Right ventricle myocardium superior (tissue), 1 donor: ENCODE measurements at regions not wholly inside any gene's neighbourhood (a gene's known extent, or its start where the extent isn't known, plus 50 kb on each side); places are given as distances from the start of the nearest gene placed in this dataset.

Source experiments
- ATAC-seq: fragments of 200-7000 bp; cut with Tn5 transposase; one replicate; pipeline ENCODE4 v1.9.1; 2020; ENCODE audit warnings: mild to moderate bottlenecking; ENCODE audit not compliant: poor library complexity
- DNase-seq: peaks from one replicate; pipeline ENCODE4 v3.0.0-alpha.2; 2020
- intact Hi-C: fragments of 100-400 bp; cut with DNase I; formaldehyde crosslinking; loops from one replicate; pipeline ENCODE4 v1.11.2; 2022
- donor health status: DM: no; HTN: yes; CAD: no; lungs with severe emphysema.

DNA sequence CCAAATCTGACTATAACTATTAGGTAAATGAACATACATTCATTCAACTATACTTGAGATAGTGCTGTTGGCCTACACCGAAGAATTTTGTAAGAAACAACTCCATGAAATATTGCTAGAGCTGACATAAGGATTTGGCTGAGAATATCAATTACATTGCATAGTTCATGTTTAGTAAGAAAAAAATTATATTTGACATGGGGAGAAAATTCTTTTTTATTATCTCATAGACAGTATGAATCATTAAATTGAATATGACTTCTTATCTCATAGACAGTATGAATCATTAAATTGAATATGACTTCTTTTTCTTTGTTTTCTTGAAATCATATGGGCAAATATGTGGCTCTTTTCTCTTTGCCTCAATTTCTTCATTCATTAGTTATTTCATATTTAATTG is 212.3 kb upstream of the HSF2 start:
- intact Hi-C loops, result loop anchor here (10.0 kb wide), 2 partner anchors 142 to 342 kb away; no protein-coding TSS in a partner anchor
- ATAC-seq (no peak), DNase-seq (no peak)

DNA sequence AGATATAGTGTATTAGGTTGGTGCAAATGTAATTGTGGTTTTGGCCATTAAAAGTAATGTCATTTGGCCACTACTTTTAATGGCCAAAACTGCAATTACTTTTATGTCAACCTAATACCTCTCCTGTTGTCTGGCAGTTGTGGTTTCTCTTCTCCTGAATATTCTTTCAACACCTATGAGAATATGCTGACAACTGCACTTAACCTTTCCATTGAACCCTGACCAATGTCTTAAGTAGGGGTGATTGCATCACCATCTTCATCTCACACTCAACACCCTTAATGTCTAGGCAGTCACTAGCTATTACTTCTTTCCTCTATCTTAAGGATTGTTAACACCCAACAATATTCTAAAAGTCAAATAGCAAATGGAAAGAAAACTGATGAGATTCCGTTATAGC is 200.5 kb upstream of the HSF2 start:
- DNase-seq (no peak), ATAC-seq (no peak)
- intact Hi-C loops, result no loop called here

DNA sequence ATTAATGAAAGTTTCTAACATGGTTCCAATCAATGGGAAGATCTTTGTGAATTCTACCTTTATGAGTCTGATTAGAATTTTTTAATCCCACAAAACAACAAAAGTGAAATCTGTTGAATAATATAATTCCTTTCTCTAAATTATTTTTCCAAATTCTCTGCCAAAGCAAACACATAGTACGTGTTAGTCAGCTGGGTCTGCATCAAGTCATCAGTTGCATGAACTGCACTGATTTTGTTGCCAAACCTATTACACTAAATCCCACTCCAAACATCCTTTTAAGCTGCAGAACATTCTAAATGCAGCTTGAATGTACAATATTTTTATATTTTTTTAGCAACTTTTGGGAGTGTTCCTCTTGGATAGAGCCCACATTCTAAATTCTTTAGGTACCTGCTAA is 199.0 kb upstream of the HSF2 start:
- DNase-seq, result no peak
- ATAC-seq, result no peak
- intact Hi-C loops, result no loop called here

DNA sequence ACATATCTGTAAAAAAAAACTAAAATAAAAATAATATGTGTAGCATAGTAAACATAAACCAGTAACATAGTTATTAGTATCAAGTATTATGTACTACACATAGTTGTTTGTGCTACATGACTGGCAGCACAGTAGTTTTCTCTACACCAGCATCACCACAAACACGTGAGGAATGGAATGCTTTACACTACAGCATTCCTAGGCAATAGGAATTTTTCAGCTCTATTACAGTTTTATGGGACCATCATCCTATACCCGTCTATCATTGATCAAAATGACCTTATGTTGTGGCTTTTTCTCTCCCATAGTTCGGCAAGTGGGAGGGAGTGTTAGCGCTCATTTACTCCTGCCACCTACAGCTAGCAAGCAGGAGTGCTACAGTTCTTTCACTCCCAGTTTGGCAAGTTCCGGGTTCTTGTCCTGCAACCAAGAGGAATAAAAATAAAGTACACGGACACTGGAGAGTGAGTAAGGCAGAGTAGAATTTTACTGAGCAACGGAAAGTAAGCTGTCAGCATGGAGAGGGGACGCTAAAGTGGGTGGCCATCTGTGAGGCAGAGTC is 196.8 kb upstream of the HSF2 start:
- DNase-seq, result no peak
- no peak for ATAC-seq
- intact Hi-C loops, result no loop called here

DNA sequence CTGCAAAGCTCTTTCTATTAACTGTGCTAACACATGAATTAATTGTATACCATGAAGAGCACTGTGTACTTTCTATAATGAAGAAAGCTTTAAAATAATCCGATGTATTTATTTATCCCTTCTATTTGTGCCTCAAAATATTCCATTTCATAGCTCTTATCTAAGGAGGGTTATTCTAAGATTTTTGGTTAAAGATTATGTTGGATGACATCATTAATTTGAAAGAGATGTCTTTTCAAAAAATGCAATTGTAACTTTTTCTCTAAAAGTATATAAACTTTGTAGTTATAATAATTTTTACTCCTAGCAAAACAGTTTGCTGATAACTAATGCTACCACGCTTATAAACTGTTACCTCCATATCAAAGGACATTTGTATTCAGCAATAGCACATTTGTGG is 192.4 kb upstream of the HSF2 start:
- DNase-seq, result no peak
- no peak for ATAC-seq
- intact Hi-C loops, result no loop called here

DNA sequence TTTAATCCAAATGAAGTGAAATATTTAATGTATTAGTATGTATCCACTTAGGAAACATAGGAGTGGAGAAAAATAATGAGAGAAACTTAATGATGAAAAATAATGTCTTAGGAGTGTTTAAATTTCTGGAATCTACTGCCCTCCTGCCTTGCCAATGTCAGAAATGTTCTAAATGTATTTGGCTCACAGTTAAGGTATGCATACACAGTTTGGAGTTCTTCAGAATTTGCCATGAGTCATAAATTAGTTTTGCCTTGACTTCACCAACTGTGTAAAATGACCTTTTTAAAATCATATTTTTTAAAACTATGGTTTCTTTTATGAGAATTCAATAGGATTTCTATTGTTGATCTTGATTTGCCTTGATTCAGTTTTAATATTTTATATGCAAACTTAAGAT is 191.7 kb upstream of the HSF2 start:
- no peak for ATAC-seq

DNA sequence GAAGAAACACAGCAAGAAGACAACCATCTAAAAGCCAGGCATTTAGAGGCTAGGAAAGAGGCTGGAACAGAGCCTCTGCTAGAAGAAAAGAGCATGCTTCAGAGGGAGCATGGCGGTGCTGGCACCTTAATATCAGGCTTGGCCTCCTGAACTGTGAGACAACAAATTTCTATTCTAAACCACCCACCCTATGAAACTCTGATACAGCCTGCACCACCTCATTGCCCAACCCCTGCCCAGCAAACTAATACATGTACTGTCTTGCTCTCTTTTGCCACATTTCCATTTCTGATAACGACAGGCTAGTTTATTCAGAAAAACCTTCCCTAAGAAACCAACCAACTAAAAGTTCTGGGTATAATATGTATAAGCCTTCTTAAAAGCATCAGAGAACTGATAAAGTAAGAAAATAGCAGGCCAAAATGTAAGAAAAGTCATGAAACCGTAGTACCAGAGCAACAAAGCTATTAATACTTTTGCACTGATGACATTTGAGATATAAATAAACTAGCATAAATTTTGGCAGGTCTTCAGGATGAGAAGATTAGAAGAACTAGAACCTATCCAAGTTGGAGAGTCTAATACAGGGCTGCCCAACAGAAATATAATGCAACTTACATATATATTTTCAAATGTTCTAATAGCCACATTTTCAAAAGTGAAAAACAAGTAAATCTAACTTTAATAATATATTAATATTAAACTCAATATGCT is 184.7 kb upstream of the HSF2 start:
- intact Hi-C loops, result no loop called here
- no peak for ATAC-seq
- no peak for DNase-seq

More for the DNA sequence above, 191.7 kb upstream of the HSF2 start:
- DNase-seq, result no peak
- intact Hi-C loops, result no loop called here

DNA sequence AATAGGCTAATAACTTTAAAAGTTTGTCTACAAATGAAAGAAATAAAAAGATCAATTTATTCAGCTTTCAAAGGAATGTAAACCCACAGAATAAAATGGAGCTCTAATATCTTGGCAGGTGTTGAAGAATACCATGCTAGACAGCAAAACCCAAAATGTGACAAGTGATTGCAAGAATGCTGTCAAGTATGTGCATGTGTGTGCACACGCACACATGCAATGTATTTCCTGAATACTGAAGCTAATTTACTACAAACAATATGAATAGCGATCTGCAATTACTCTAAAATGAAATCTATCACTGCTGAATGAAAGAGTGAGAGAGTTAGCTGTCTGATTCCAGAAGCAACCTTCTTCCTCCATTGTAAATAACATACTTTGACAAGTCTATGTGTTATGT is 179.2 kb upstream of the HSF2 start:
- no peak for DNase-seq
- ATAC-seq, result no peak
- intact Hi-C loops, result no loop called here

DNA sequence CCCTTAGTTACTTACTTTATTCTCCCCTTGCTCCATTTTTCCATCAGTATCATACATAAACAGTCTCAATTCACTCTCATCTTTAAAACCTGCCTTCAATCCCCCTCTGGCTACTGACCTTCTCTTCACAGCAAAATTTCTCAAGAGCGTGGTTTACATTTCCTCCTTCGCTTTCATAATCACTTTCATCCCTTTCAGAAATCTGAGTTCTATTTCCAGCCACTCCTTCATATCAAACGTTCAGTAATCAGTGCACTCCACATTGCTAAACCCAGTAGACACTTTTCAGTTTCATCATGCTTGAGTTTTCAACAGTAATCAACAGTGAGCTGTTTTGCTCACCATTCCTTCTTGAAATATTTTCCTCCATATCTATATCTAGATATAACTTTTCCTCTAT is 176.7 kb upstream of the HSF2 start:
- intact Hi-C loops, result no loop called here
- no peak for ATAC-seq

DNA sequence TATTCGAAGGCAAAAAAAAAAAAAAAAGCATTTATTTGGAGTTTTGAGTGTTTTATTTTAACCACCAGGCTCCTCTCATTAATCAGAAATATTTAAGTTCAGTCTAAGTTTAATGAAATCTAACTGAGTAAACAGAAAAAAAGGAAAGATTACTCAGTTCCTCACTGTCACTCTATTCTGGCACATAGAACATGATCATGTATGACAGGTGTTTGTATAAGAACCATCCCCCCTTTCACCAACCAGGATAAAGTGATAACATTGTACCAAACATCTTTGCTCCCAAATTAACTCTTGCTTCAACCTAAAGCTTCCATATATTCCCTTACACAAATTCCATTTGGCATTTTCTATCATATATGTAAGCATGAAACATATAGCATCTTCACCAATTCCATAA is 176.2 kb upstream of the HSF2 start:
- DNase-seq (no peak), ATAC-seq (no peak)
- intact Hi-C loops, result no loop called here

More for the DNA sequence above, 176.7 kb upstream of the HSF2 start:
- no peak for DNase-seq

DNA sequence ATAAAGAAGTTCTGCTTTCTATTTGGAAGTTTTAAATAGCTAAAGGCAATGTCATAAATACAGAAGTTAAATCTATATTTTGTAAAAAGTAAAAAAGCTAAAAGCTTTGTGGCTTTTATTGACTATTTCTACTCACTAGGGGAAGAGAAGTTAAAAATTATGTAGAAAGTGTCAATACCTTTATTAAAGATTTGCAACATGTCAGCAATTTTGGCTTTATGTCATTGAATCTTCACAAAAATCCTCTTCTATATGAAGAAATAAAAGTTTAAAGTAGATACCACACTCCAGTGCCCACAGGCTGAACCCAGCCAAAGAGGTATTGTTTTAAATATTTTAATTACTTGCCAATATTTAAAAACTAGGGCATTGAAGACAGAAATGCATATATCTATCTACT is 160.6 kb upstream of the HSF2 start:
- no peak for ATAC-seq

DNA sequence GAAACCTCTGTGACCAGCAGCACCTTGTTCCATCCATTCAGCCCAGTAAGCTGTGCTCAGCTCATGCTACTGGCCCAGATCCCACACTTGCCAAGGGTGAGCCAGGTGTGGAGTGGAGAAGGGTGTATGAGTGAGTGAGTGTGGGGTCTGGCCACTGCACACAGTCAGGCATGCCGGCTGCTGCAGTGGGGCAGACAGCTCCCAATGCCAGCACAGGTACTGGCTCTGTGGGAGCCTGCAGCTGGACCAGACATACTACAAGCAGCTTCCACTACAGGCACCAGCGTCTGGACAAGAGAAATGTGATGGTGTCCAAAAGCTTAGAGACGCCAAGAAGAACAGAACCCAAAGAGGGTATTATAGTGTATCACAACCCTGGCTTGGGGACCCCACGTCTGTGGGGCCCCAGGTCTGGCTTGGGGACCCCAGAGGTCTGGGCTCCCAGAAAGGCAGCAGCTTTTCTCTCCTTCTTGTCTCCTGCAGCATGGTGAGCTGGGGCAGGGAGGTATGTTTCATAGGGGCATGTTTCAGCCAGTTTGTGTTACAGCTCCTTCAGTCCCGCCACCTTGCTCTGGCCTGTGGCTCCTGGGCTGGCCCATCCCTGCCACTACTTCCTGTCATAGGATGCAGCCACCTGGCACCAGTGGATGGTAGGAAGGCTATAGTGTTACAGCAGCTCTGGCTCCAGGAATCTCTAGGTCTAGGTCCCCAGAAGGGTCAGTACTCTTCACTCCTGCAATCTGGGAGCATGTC is 152.4 kb upstream of the HSF2 start:
- no peak for ATAC-seq
- DNase-seq, result no peak
- intact Hi-C loops, result no loop called here

More for the DNA sequence above, 160.6 kb upstream of the HSF2 start:
- intact Hi-C loops, result no loop called here
- DNase-seq, result no peak

DNA sequence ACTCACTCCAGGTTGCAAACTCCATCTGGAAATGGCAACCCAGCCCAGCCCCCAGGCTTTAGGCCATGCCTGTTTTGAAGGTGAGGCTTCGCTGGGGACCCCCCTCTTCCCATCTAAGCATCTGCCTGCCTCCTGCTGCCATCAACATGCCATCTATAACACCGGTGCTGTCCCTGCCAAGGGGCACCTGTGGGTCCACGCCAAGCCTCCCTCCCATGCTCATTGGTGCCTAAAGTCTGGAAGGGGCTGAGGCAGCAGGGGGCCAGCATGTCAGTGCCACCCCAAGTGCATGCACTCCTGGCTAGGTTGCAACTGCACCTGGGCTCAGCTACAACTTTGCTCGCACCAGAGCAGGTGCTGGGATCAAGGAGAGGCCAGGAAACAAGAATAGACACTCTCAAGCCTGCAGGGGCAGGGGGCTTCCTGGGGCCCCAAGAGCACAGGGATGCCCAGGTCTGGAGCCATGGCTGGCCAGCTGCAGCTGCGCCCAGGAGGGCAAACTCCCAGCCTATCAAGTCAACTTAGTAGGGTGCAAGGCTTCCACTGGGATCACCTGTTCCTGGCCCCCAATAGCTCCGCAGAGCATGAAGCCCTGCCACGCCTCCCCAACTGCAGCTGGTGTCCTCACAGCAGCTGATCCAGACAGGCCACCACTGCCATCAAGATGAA is 151.3 kb upstream of the HSF2 start:
- intact Hi-C loops, result no loop called here
- DNase-seq (no peak), ATAC-seq (no peak)

DNA sequence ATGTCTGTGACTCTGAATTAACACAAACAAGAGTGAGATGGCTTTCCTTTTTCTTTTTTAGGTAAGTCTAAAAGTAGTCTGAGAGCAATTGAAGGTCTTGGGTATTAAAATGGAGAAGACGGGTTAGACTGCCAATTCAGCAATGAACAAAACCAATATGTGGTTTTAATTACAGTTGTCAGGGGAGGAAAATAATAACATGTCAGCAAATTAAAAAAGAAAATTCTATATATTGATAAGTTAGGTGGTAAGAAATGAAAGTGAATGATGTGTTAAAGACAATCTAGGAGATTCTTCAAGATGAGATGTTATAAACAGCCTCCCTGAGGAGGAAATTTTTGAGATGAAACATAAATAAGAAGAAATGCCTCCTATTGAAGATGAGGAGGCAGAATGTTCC is 150.6 kb upstream of the HSF2 start:
- DNase-seq (no peak), ATAC-seq (no peak)
- intact Hi-C loops, result no loop called here

DNA sequence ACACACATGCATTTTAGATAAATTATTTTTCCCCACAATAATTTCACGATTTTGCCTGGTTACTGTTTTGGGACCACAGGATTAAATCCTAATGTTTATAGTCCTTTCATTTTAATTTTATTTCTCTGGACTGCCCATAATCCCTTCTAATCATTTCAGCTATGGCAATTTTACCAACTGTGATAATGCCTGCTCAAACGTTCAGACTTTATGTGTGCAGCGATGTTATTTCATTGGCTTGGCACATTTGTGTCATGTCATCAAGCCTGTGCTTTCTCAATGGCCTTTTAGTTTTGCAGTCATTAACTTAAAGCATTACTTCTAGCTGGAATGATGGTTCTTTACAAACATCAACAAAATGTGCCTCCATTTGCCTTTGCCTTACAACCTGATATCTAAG is 140.6 kb upstream of the HSF2 start:
- ATAC-seq, result no peak
- intact Hi-C loops, result no loop called here
- DNase-seq, result no peak

DNA sequence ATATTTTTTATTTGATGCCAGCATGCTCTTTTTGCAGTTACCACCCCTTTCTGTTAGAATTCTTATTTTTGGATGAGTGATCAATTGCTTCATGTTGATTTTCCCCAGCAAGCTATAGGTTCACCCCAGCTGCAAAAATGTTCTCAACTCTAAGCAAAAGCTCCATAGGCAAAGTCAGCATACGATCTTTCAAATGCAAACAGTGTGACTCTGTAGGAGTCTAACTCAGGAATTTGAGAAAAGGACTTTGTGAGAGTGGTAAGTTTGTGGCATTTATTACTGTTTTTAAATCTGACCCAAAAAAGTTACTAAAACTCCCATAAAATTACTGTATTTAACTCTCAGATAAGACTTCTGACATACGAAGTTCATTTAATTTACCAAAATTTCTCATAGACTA is 134.9 kb upstream of the HSF2 start:
- intact Hi-C loops, result no loop called here
- ATAC-seq, result no peak
- no peak for DNase-seq

DNA sequence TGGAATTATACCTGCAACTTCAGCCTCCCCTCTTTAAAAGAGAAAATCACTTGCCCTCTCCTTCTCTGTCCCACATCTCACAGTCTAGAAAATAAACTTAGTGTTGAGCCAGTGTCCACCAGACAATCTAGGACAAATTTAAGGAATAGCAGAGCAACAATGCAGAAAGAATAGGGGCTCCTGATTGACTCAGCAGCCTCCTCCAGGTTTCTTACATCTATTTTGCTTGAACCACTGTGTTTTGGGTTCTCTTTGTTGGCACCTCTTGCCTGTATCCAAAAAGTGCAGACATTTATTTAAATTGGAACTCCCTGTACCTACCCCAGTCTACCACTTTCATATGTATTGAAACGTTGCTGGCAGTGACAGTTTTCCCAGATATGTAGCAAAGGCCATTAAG is 133.7 kb upstream of the HSF2 start:
- DNase-seq (no peak), ATAC-seq (no peak)
- intact Hi-C loops, result no loop called here

DNA sequence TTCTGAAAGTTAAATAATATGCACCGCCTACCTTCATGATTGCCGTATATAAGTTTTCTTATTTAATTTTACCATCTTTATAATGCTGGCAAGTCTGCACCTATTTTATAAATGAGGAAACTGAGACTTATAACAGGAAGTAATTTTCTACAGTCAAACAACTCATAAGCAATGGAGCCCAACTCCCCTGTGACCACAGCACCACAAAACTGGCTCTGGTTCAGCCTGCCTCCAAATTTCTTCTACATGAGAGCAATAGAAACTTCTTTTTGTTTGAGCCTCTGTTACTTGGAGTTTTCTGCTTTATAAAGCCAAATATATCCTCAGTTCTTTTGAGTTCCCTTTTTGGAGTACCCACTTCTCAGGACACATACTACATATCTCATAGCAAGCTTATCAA is 131.1 kb upstream of the HSF2 start:
- ATAC-seq, result no peak
- intact Hi-C loops, result no loop called here
- no peak for DNase-seq

DNA sequence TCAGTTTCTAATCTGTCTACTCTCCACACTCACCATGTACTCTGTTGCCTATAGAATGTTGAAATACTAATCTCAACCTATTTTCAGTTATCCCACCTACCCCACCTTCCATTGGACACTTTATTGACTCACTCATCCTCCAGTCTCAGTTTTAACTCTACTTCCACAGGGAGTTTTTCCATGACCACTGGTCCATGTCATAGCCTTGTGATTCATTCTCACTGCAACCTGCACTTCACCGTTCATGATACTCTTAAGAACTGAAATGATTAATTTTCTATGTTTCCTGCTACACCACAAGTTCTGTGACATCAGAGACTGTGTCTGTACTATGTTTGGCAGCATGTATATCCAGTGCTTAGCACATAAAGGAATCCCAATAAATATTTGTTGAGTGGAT is 122.8 kb upstream of the HSF2 start:
- no peak for ATAC-seq
- intact Hi-C loops, result loop anchor here (10.0 kb wide), 1 partner anchor 852 kb away; no protein-coding TSS in a partner anchor
- DNase-seq, result no peak
